ENCODE measurements at regions not wholly inside any gene's neighbourhood (a gene's known extent, or its start where the extent isn't known, plus 50 kb on each side); places are given as distances from the start of the nearest gene placed in this dataset.

- no peak for TF ChIP-seq CTCF (IDR thresholded peaks at IDR 0.05; ENCODE audit: low read length)
- TF ChIP-seq EZH2 (optimal IDR thresholded peaks at IDR 0.05; ENCODE audit: low read depth, low read length), result no peak
- no peak for TF ChIP-seq EZH2phosphoT487 (IDR thresholded peaks at IDR 0.05; ENCODE audit: low read length)
Observed at GRCh38 chr1:187146388-187146787, 317.6 kb downstream of the PLA2G4A start.

All from MM.1S (cell line).